ENCODE measurements at regions not wholly inside any gene's neighbourhood (a gene's known extent, or its start where the extent isn't known, plus 50 kb on each side); places are given as distances from the start of the nearest gene placed in this dataset.
"Not testable (repeated sequence)": the region's sequence is repeated elsewhere in the genome, so short reads cannot be mapped to it uniquely, and the experiment has no call there.

GRCh38 chr6:1453024-1453423 lies 63.6 kb downstream of the FOXF2 start:
- Histone ChIP-seq H3K27me3 (replicated peaks in 1 of 4; ENCODE audit: control extremely low read depth in 1 of 4, control insufficient read depth in 3 of 4, insufficient read depth in 4 of 4, low read length in 3 of 4) (peaks cover 0 to 3% (median 0%) of the 10 kb centered on the region in 4 experiments), H3K79me2 (ENCODE audit: control insufficient read depth, insufficient read depth, low read length) (no peaks in the 10 kb centered on the region), H3K36me3 (replicated peaks in 1 of 2; ENCODE audit: control extremely low read depth in 1 of 2, control insufficient read depth in 1 of 2, extremely low read depth in 1 of 2, insufficient read depth in 2 of 2, low read length in 1 of 2) (no peaks in the 10 kb centered on the region), H3K9me3 (ENCODE audit: control extremely low read depth in 1 of 3, control insufficient read depth in 2 of 3, insufficient read depth in 1 of 3, low read length in 2 of 3) (peaks cover 0 to 17% (median 5%) of the 10 kb centered on the region in 3 donors), H3K4me2 (replicated peaks; ENCODE audit: low read depth, low read length, poor library complexity, severe bottlenecking) (no peak overlapping the region), H4K20me1 (ENCODE audit: control insufficient read depth, insufficient read depth, low read length, poor library complexity, severe bottlenecking) (no peaks in the 10 kb centered on the region), H3K4me3 (ENCODE audit: control extremely low read depth in 1 of 5, extremely low read depth in 1 of 5, insufficient read depth in 1 of 5, low read depth in 2 of 5, low read length in 4 of 5) (no peak overlapping the region), H2AFZ (ENCODE audit: insufficient read depth, low read depth, low read length, poor library complexity, severe bottlenecking) (no peak overlapping the region), H3K4me1 (ENCODE audit: control insufficient read depth in 2 of 2, insufficient read depth in 2 of 2, low read length in 2 of 2) (no peaks in the 10 kb centered on the region), H3K9ac (ENCODE audit: low read length) (no peak overlapping the region), H3K27ac (ENCODE audit: low read length in 2 of 2) (no peak overlapping the region)
- H3K9me3 Mint-ChIP-seq (ENCODE audit: insufficient read depth) = peaks cover 3% of the 10 kb centered on the region
- H3K4me3 Mint-ChIP-seq = no peak overlapping the region
- no peak for ATAC-seq (ENCODE audit: low read depth)
- POLR2A ChIA-PET = no interaction called here
- H3K4me1 Mint-ChIP-seq = no peaks in the 10 kb centered on the region
- no peak for DNase-seq
- CTCF ChIA-PET = no interaction called here
- WGBS (ENCODE audit: insufficient coverage) = 93% methylated on average over 3 of the region's 8 CpGs
- peaks cover 32% of the 10 kb centered on the region for H3K27me3 Mint-ChIP-seq
- no peak overlapping the region for H3K27ac Mint-ChIP-seq
- TF ChIP-seq EZH2 (IDR thresholded peaks at IDR 0.05; ENCODE audit: borderline replicate concordance, insufficient read depth, low read depth, low read length, poor library complexity, severe bottlenecking) = no peak
- no peak for TF ChIP-seq CTCF (IDR thresholded peaks at IDR 0.05)
- intact Hi-C loops (cut with micrococcal nuclease) = no loop called here

GRCh38 chr6:1456816-1457215 lies 67.4 kb downstream of the FOXF2 start:
- H3K4me1 Mint-ChIP-seq; H3K79me2 ChIP-seq (ENCODE audit: control insufficient read depth, insufficient read depth, low read length); DNase-seq; H3K4me3 ChIP-seq (ENCODE audit: control extremely low read depth in 1 of 5, extremely low read depth in 1 of 5, insufficient read depth in 1 of 5, low read depth in 2 of 5, low read length in 4 of 5); H2AFZ ChIP-seq (ENCODE audit: insufficient read depth, low read depth, low read length, poor library complexity, severe bottlenecking); H3K4me1 ChIP-seq (ENCODE audit: control insufficient read depth in 2 of 2, insufficient read depth in 2 of 2, low read length in 2 of 2); intact Hi-C loops (cut with micrococcal nuclease); POLR2A ChIA-PET; H4K20me1 ChIP-seq (ENCODE audit: control insufficient read depth, insufficient read depth, low read length, poor library complexity, severe bottlenecking); H3K9me3 ChIP-seq (ENCODE audit: control extremely low read depth in 1 of 3, control insufficient read depth in 2 of 3, insufficient read depth in 1 of 3, low read length in 2 of 3); H3K27ac ChIP-seq (ENCODE audit: low read length in 2 of 2); H3K36me3 ChIP-seq (replicated peaks in 1 of 2; ENCODE audit: control extremely low read depth in 1 of 2, control insufficient read depth in 1 of 2, extremely low read depth in 1 of 2, insufficient read depth in 2 of 2, low read length in 1 of 2); H3K27ac Mint-ChIP-seq; H3K27me3 ChIP-seq (replicated peaks in 1 of 4; ENCODE audit: control extremely low read depth in 1 of 4, control insufficient read depth in 3 of 4, insufficient read depth in 4 of 4, low read length in 3 of 4); ATAC-seq (ENCODE audit: low read depth); CTCF ChIA-PET; H3K9me3 Mint-ChIP-seq (ENCODE audit: insufficient read depth); H3K4me2 ChIP-seq (replicated peaks; ENCODE audit: low read depth, low read length, poor library complexity, severe bottlenecking); H3K4me3 Mint-ChIP-seq; H3K9ac ChIP-seq (ENCODE audit: low read length): not testable (repeated sequence)
- H3K27me3 Mint-ChIP-seq = peaks cover 17% of the 10 kb centered on the region
- 89% methylated on average over 21 of the region's 22 CpGs for WGBS (ENCODE audit: insufficient coverage)
